Osteocyte (in vitro differentiated cells): ENCODE measurements at regions not wholly inside any gene's neighbourhood (a gene's known extent, or its start where the extent isn't known, plus 50 kb on each side); places are given as distances from the start of the nearest gene placed in this dataset.

Source experiments
- DNase-seq: peaks from one replicate; pipeline ENCODE4 v3.0.0; 2021; ENCODE audit warnings: mixed read lengths; ENCODE audit not compliant: unreplicated experiment; ENCODE audit errors: extremely low spot score
- H3K27ac Mint-ChIP-seq: one replicate; pipeline ENCODE4 v1.8.0; 2021; ENCODE audit warnings: mild to moderate bottlenecking, mixed read lengths; ENCODE audit not compliant: unreplicated experiment
- H3K27me3 Mint-ChIP-seq: one replicate; pipeline ENCODE4 v1.8.0; 2021; ENCODE audit warnings: mixed read lengths; ENCODE audit not compliant: unreplicated experiment
- H3K36me3 Mint-ChIP-seq: one replicate; pipeline ENCODE4 v1.8.0; 2021; ENCODE audit warnings: mixed read lengths; ENCODE audit not compliant: unreplicated experiment
- H3K4me1 Mint-ChIP-seq: one replicate; pipeline ENCODE4 v1.8.0; 2021; ENCODE audit warnings: mixed read lengths; ENCODE audit not compliant: unreplicated experiment
- H3K4me3 Mint-ChIP-seq: one replicate; pipeline ENCODE4 v1.8.0; 2021; ENCODE audit warnings: mild to moderate bottlenecking, moderate library complexity, mixed read lengths; ENCODE audit not compliant: unreplicated experiment
- H3K9me3 Mint-ChIP-seq: one replicate; pipeline ENCODE4 v1.8.0; 2021; ENCODE audit warnings: mixed read lengths; ENCODE audit not compliant: unreplicated experiment
- TF ChIP-seq, protein P1 (sequence below): fragments of 200-600 bp; sonication (generic); IDR thresholded peaks from 2 replicates; pipeline ENCODE4 v1.5.0; 2021; ENCODE audit warnings: antibody characterized with exemption, mild to moderate bottlenecking, moderate library complexity

DNA sequence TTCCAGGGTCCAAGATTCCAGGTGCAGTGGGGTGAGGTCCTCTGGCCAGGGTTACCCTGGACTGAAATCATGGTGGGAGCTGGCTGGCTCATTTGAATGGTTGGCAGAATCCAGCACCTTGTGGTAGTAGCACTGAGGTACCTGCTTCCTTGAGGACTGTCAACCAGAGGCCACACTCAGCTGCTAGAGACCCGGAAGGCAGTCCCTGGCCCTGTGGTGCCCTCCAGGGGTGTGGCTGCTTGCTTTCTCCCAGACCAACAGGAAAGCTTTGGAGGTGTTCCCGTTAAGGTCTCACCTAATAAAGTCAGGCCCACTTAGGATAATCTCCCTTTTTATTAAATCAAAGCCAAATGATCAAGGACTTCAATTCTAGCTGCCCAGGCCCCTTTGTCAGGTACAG is 107.7 kb upstream of the GDF10 start:
- Mint-ChIP-seq H3K27me3 (peaks cover 16% of the 10 kb centered on the region), H3K27ac (no peak overlapping the region), H3K9me3 (no peaks in the 10 kb centered on the region), H3K4me3 (no peak overlapping the region), H3K4me1 (no peaks in the 10 kb centered on the region), H3K36me3 (no peaks in the 10 kb centered on the region)
- TF ChIP-seq, protein P1, sequence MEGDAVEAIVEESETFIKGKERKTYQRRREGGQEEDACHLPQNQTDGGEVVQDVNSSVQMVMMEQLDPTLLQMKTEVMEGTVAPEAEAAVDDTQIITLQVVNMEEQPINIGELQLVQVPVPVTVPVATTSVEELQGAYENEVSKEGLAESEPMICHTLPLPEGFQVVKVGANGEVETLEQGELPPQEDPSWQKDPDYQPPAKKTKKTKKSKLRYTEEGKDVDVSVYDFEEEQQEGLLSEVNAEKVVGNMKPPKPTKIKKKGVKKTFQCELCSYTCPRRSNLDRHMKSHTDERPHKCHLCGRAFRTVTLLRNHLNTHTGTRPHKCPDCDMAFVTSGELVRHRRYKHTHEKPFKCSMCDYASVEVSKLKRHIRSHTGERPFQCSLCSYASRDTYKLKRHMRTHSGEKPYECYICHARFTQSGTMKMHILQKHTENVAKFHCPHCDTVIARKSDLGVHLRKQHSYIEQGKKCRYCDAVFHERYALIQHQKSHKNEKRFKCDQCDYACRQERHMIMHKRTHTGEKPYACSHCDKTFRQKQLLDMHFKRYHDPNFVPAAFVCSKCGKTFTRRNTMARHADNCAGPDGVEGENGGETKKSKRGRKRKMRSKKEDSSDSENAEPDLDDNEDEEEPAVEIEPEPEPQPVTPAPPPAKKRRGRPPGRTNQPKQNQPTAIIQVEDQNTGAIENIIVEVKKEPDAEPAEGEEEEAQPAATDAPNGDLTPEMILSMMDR: no peak
- no peak for DNase-seq

DNA sequence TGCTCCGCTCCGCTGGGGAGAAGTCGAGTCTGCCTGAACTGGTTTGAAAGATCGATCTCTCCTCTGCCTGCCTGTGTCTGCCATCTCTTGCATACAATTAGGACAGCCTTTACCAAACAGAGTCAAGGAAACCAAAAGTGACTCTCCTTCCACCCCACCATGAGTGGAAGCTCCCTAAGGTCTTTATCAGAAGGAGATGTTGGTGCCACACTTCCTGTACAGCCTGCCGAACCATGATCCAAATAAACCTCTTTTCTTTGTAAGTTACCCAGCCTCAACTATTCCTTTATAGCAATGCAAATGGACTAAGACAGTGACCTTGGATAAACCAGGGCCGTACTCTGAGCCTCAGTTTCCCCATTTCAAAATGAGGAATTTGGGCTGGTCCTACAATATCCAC is 106.3 kb upstream of the GDF10 start:
- H3K9me3 Mint-ChIP-seq: no peaks in the 10 kb centered on the region
- no peak overlapping the region for H3K27ac Mint-ChIP-seq
- H3K36me3 Mint-ChIP-seq: no peaks in the 10 kb centered on the region
- no peaks in the 10 kb centered on the region for H3K4me1 Mint-ChIP-seq
- no peak for DNase-seq
- TF ChIP-seq, protein P1: no peak
- peaks cover 21% of the 10 kb centered on the region for H3K27me3 Mint-ChIP-seq
- no peak overlapping the region for H3K4me3 Mint-ChIP-seq

DNA sequence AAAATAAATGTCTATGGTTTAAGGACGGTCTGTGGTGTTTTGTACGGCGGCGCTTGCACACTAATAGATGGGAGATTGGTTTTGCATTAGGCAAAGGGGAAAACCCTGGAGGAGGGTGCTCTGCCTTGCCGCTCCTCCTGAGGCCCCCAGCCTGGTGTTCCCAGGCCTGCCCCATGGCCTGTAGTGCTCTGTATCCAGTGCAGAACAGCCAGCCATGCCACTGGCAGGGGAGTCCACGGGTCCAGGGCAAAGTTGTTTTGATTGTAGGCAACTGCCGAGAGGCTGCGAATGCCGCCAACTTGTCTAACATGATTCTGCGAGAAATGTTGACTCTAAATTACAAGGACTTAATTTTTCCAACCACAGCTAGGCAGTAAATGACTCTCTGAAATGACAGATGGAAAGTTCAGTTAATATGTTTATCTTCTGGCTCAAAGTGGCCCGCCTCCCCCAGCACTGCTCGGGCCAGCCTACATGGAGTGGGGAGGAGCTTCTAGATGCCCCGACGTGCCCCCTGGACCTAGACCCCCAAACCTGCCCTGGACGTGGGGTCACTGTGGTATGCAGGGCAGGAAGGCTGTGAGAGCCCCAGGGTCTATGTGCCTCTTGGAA is 104.6 kb upstream of the GDF10 start:
- Mint-ChIP-seq H3K4me3 (no peak overlapping the region), H3K27ac (no peak overlapping the region), H3K27me3 (peaks cover 11% of the 10 kb centered on the region), H3K36me3 (no peaks in the 10 kb centered on the region), H3K4me1 (no peaks in the 10 kb centered on the region), H3K9me3 (no peaks in the 10 kb centered on the region)
- TF ChIP-seq, protein P1: no peak
- DNase-seq: no peak

DNA sequence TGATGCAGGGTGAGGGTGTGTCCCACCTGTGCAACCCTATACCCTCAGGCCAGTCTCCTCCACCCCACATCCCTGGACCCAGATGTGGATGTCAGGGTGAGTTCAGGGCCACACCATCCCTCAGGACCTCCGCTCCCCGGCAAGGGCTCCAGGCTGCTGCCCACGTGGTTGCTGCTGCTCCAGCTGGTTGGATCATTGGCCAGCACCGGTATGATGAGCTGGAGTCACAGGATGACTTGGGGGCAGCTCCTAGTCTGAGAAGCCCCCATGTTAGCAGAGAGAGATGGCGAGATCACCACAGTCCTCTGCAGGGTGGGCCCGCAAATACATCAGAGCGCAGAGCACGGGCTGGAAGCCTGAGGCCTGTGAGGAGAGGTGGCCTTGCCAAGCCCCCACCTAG is 103.3 kb upstream of the GDF10 start:
- no peaks in the 10 kb centered on the region for H3K36me3 Mint-ChIP-seq
- H3K4me1 Mint-ChIP-seq: no peaks in the 10 kb centered on the region
- DNase-seq: no peak
- no peak overlapping the region for H3K27ac Mint-ChIP-seq
- peaks cover 14% of the 10 kb centered on the region for H3K27me3 Mint-ChIP-seq
- H3K4me3 Mint-ChIP-seq: no peak overlapping the region
- H3K9me3 Mint-ChIP-seq: no peaks in the 10 kb centered on the region
- TF ChIP-seq, protein P1: no peak

DNA sequence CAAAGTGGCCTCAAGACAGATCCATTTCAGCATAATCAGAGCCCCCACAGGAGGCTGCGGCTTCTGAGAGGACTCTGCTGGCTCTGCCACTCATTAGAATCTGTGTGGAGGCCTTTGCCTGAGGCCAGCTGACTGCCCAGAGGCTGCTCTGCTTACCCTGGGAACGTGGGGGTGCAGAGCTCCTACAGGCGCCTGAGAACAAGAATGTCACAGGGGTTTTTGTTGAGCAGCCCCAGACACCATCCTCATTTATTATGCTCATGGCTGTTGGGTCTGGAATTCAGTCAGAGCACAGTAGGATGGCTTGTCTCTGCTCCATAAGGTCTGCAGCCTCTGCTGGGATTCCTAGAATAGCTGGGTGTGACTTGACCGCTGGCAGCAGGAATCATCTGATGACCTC is 101.8 kb upstream of the GDF10 start:
- no peak for DNase-seq
- no peaks in the 10 kb centered on the region for H3K9me3 Mint-ChIP-seq
- TF ChIP-seq, protein P1: no peak
- H3K4me1 Mint-ChIP-seq: no peaks in the 10 kb centered on the region
- peaks cover 14% of the 10 kb centered on the region for H3K27me3 Mint-ChIP-seq
- no peak overlapping the region for H3K4me3 Mint-ChIP-seq
- no peak overlapping the region for H3K27ac Mint-ChIP-seq
- no peaks in the 10 kb centered on the region for H3K36me3 Mint-ChIP-seq
